Testis (tissue), 2 donors: ENCODE measurements at regions not wholly inside any gene's neighbourhood (a gene's known extent, or its start where the extent isn't known, plus 50 kb on each side); places are given as distances from the start of the nearest gene placed in this dataset.

ENCODE experiments used
- POLR2A ChIP-seq: fragments of 450-650 bp; IDR thresholded peaks from one replicate; pipeline ENCODE4 v1.6.1; 2017; ENCODE audit warnings: antibody characterized with exemption, mild to moderate bottlenecking, moderate library complexity
- TF ChIP-seq, protein P1 (sequence below), 3 experiments: fragments of 450-650 bp in 2 of 3; fragments of 200-600 bp in 1 of 3; sonication (generic) in 1 of 3; IDR thresholded peaks; one replicate each; pipeline ENCODE4 v1.5.1; 2016 to 2019; ENCODE audit warnings: antibody characterized with exemption in 3 of 3, mild to moderate bottlenecking in 2 of 3, moderate library complexity in 1 of 3

- TF ChIP-seq, protein P1, sequence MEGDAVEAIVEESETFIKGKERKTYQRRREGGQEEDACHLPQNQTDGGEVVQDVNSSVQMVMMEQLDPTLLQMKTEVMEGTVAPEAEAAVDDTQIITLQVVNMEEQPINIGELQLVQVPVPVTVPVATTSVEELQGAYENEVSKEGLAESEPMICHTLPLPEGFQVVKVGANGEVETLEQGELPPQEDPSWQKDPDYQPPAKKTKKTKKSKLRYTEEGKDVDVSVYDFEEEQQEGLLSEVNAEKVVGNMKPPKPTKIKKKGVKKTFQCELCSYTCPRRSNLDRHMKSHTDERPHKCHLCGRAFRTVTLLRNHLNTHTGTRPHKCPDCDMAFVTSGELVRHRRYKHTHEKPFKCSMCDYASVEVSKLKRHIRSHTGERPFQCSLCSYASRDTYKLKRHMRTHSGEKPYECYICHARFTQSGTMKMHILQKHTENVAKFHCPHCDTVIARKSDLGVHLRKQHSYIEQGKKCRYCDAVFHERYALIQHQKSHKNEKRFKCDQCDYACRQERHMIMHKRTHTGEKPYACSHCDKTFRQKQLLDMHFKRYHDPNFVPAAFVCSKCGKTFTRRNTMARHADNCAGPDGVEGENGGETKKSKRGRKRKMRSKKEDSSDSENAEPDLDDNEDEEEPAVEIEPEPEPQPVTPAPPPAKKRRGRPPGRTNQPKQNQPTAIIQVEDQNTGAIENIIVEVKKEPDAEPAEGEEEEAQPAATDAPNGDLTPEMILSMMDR (IDR thresholded peaks at IDR 0.05): peak in 2 of 3 experiments; percentile 37 to 53
- TF ChIP-seq POLR2A: no peak
Measured at GRCh38 chr13:72651144-72651543, 76.3 kb downstream of the MZT1 start.
